Neural progenitor cell (in vitro differentiated cells): ENCODE measurements at regions not wholly inside any gene's neighbourhood (a gene's known extent, or its start where the extent isn't known, plus 50 kb on each side); places are given as distances from the start of the nearest gene placed in this dataset.

ENCODE experiments used
- EZH2 ChIP-seq: fragments of 200-600 bp; sonication (generic); IDR thresholded peaks from 2 replicates; pipeline ENCODE4 v1.6.1; 2017; ENCODE audit warnings: antibody characterized with exemption, mild to moderate bottlenecking, moderate library complexity
- TF ChIP-seq, protein P1 (sequence below): fragments of 200-600 bp; sonication (generic); IDR thresholded peaks from 2 replicates; pipeline ENCODE4 v1.5.1; 2017; ENCODE audit warnings: antibody characterized with exemption, mild to moderate bottlenecking

DNA sequence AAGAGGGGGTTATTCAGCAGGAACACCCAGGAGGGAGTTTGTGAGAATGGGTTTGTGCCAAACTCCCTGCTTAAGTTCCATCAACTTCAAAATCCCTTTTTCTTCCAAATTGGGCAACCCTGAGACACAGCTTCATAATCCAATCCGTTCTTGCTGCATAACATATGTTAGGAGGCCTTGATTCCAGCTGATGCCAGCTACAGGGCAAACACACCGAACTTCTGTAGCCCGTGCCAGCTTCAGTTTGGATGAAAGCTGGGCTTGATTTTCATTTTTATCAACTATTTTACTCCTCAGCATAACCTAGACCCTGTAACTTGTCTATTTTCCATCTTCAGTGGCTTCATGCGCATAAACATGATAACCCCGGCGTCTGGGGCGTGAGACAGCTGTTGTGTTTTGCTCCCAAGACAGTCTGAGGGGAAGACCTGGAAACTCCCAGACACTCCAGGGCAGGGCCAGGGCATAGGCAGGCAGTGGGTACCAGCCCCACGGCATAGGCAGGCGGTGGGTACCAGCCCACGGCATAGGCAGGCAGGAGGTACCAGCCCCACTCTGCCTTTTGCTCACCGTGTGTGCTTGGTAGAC is 220.4 kb downstream of the C16orf95 start:
- TF ChIP-seq, protein P1, sequence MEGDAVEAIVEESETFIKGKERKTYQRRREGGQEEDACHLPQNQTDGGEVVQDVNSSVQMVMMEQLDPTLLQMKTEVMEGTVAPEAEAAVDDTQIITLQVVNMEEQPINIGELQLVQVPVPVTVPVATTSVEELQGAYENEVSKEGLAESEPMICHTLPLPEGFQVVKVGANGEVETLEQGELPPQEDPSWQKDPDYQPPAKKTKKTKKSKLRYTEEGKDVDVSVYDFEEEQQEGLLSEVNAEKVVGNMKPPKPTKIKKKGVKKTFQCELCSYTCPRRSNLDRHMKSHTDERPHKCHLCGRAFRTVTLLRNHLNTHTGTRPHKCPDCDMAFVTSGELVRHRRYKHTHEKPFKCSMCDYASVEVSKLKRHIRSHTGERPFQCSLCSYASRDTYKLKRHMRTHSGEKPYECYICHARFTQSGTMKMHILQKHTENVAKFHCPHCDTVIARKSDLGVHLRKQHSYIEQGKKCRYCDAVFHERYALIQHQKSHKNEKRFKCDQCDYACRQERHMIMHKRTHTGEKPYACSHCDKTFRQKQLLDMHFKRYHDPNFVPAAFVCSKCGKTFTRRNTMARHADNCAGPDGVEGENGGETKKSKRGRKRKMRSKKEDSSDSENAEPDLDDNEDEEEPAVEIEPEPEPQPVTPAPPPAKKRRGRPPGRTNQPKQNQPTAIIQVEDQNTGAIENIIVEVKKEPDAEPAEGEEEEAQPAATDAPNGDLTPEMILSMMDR, result no peak
- TF ChIP-seq EZH2, result no peak
